AML-193 (cell line): ENCODE measurements at regions not wholly inside any gene's neighbourhood (a gene's known extent, or its start where the extent isn't known, plus 50 kb on each side); places are given as distances from the start of the nearest gene placed in this dataset.
"Not testable (repeated sequence)": the region's sequence is repeated elsewhere in the genome, so short reads cannot be mapped to it uniquely, and the experiment has no call there.

Experiments used
- DNase-seq, 2 experiments: peaks; one replicate each; lab custom pipeline; 2025; lab: John Stamatoyannopoulos, UW

GRCh38 chr3:163196815-163197374 lies 1700.3 kb downstream of the OTOL1 start:
- DNase-seq: no peak

GRCh38 chr3:163196245-163196644 lies 1699.6 kb downstream of the OTOL1 start:
- DNase-seq: no peak

GRCh38 chr3:163185721-163186350 lies 1689.2 kb downstream of the OTOL1 start:
- DNase-seq: no peak

- no peak for DNase-seq
Measured at GRCh38 chr3:163175970-163176369, 1679.4 kb downstream of the OTOL1 start.

GRCh38 chr3:163172513-163172912 lies 1675.9 kb downstream of the OTOL1 start:
- not testable (repeated sequence) for DNase-seq

- no peak for DNase-seq
Measured at GRCh38 chr3:163166197-163166596, 1669.6 kb downstream of the OTOL1 start.

- DNase-seq: no peak
Measured at GRCh38 chr3:163159306-163159705, 1662.7 kb downstream of the OTOL1 start.

GRCh38 chr3:163139600-163139999 lies 1643.0 kb downstream of the OTOL1 start:
- no peak for DNase-seq

GRCh38 chr3:163138258-163138657 lies 1641.7 kb downstream of the OTOL1 start:
- DNase-seq: no peak

- no peak for DNase-seq
Measured at GRCh38 chr3:163132111-163132510, 1635.5 kb downstream of the OTOL1 start.

GRCh38 chr3:163129287-163129686 lies 1632.7 kb downstream of the OTOL1 start:
- DNase-seq: no peak

GRCh38 chr3:163126115-163126514 lies 1629.5 kb downstream of the OTOL1 start:
- no peak for DNase-seq
